Fibroblast of the aortic adventitia (primary cell): ENCODE measurements at regions not wholly inside any gene's neighbourhood (a gene's known extent, or its start where the extent isn't known, plus 50 kb on each side); places are given as distances from the start of the nearest gene placed in this dataset.

Source experiments
- DNase-seq: peaks from one replicate; pipeline ENCODE4 v3.0.0-alpha.2; 2010; ENCODE audit warnings: low read depth
- H3K4me3 ChIP-seq: 2 replicates; pipeline ENCODE4 v1.5.1; 2011; ENCODE audit warnings: low read depth, mild to moderate bottlenecking, control low read depth, low read length, moderate library complexity
- CTCF ChIP-seq: IDR thresholded peaks from 2 replicates; pipeline ENCODE4 v1.5.1; 2011; ENCODE audit warnings: mild to moderate bottlenecking, low read length, control low read depth, inconsistent platforms; ENCODE audit not compliant: insufficient read depth

GRCh38 chr14:30204431-30204980 lies 276.9 kb upstream of the PRKD1 start:
- DNase-seq = no peak
- no peak overlapping the region for H3K4me3 ChIP-seq
- no peak for TF ChIP-seq CTCF

- H3K4me3 ChIP-seq = no peak overlapping the region
- no peak for TF ChIP-seq CTCF
- no peak for DNase-seq
Measured at GRCh38 chr14:30209136-30209535, 281.5 kb upstream of the PRKD1 start.

GRCh38 chr14:30210630-30211029 lies 283.0 kb upstream of the PRKD1 start:
- TF ChIP-seq CTCF = no peak
- no peak overlapping the region for H3K4me3 ChIP-seq
- peak; percentile 46 for DNase-seq

GRCh38 chr14:30211326-30211725 lies 283.7 kb upstream of the PRKD1 start:
- TF ChIP-seq CTCF = no peak
- peak; percentile 44 for DNase-seq
- no peak overlapping the region for H3K4me3 ChIP-seq

GRCh38 chr14:30214014-30214413 lies 286.4 kb upstream of the PRKD1 start:
- TF ChIP-seq CTCF = no peak
- no peak overlapping the region for H3K4me3 ChIP-seq
- no peak for DNase-seq

GRCh38 chr14:30214461-30215090 lies 286.9 kb upstream of the PRKD1 start:
- peak; percentile 90 for DNase-seq
- TF ChIP-seq CTCF = peak; percentile 64
- H3K4me3 ChIP-seq = no peak overlapping the region

GRCh38 chr14:30218907-30219306 lies 291.3 kb upstream of the PRKD1 start:
- TF ChIP-seq CTCF = no peak
- no peak for DNase-seq
- no peak overlapping the region for H3K4me3 ChIP-seq
